GM12892 (cell line): ENCODE measurements at regions not wholly inside any gene's neighbourhood (a gene's known extent, or its start where the extent isn't known, plus 50 kb on each side); places are given as distances from the start of the nearest gene placed in this dataset.

Experiments used
- POLR2A ChIP-seq: IDR thresholded peaks from 2 replicates; pipeline ENCODE4 v1.6.1; 2011; ENCODE audit warnings: low read depth, low read length, control low read depth
- POLR2AphosphoS5 ChIP-seq: IDR thresholded peaks from 2 replicates; pipeline ENCODE4 v1.6.1; 2011; ENCODE audit warnings: low read depth, low read length, control low read depth
- TAF1 ChIP-seq: IDR thresholded peaks from 2 replicates; pipeline ENCODE4 v1.6.1; 2011; ENCODE audit warnings: low read depth, mild to moderate bottlenecking, control low read depth, low read length, borderline replicate concordance

GRCh38 chr2:150606380-150607060, 119.1 kb upstream of the RND3 start:
- TF ChIP-seq POLR2A = no peak
- TF ChIP-seq POLR2AphosphoS5 = no peak
- TF ChIP-seq TAF1 = no peak
